ENCODE measurements at regions not wholly inside any gene's neighbourhood (a gene's known extent, or its start where the extent isn't known, plus 50 kb on each side); places are given as distances from the start of the nearest gene placed in this dataset.

DNA sequence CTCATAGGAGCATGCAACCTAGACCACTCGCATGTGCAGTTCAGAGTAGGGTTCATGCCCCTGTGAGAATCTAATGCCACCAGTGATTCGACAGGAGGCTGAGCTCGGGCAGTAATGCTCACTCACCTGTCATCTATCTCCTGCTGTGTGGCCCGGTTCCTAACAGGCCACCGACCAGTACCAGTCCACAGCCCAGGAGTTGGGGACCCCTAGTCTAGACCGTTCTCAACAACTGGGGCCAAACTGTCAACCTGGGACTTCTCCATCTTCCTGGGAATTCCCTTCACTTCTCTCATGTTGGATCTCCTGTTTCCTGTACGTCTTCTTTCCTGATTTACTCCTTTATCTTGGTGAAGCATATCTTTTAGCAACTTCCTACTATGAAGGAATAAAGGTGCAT, 79.4 kb upstream of the HELT start:
- TF ChIP-seq, protein P1, sequence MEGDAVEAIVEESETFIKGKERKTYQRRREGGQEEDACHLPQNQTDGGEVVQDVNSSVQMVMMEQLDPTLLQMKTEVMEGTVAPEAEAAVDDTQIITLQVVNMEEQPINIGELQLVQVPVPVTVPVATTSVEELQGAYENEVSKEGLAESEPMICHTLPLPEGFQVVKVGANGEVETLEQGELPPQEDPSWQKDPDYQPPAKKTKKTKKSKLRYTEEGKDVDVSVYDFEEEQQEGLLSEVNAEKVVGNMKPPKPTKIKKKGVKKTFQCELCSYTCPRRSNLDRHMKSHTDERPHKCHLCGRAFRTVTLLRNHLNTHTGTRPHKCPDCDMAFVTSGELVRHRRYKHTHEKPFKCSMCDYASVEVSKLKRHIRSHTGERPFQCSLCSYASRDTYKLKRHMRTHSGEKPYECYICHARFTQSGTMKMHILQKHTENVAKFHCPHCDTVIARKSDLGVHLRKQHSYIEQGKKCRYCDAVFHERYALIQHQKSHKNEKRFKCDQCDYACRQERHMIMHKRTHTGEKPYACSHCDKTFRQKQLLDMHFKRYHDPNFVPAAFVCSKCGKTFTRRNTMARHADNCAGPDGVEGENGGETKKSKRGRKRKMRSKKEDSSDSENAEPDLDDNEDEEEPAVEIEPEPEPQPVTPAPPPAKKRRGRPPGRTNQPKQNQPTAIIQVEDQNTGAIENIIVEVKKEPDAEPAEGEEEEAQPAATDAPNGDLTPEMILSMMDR (conservative IDR thresholded peaks at IDR 0.05 in 1 of 2, IDR thresholded peaks at IDR 0.05 in 1 of 2; ENCODE audit: extremely low read depth in 1 of 2, insufficient read depth in 1 of 2, low read depth in 1 of 2, low read length in 2 of 2) = no peak
- TF ChIP-seq EZH2 (IDR thresholded peaks at IDR 0.05; ENCODE audit: borderline replicate concordance, low read length) = no peak

All from mammary epithelial cell (primary cell).